Colonic mucosa (tissue), 4 donors: ENCODE measurements at regions not wholly inside any gene's neighbourhood (a gene's known extent, or its start where the extent isn't known, plus 50 kb on each side); places are given as distances from the start of the nearest gene placed in this dataset.
A peak's percentile ranks its signal among the peaks of the same experiment; 100 is the strongest.
"Not testable (repeated sequence)": the region's sequence is repeated elsewhere in the genome, so short reads cannot be mapped to it uniquely, and the experiment has no call there.

Source experiments
- DNase-seq: peaks from one replicate; pipeline ENCODE4 v3.0.0-alpha.2; 2020
- H3K27ac ChIP-seq: fragments of 200-600 bp; one replicate; pipeline ENCODE4 v1.8.0; 2021
- H3K27me3 ChIP-seq: fragments of 200-600 bp; one replicate; pipeline ENCODE4 v1.8.0; 2021
- H3K36me3 ChIP-seq: fragments of 200-600 bp; one replicate; pipeline ENCODE4 v1.8.0; 2021
- H3K4me1 ChIP-seq: fragments of 200-600 bp; one replicate; pipeline ENCODE4 v1.8.0; 2021; ENCODE audit warnings: mild to moderate bottlenecking
- H3K4me3 ChIP-seq: fragments of 200-600 bp; one replicate; pipeline ENCODE4 v1.8.0; 2021
- H3K9ac ChIP-seq, 2 donors: one replicate each; pipeline ENCODE4 v1.7.0; 2013; ENCODE audit warnings: control low read depth in 2 of 2, low read depth in 2 of 2, low read length in 2 of 2
- H3K9me3 ChIP-seq: fragments of 200-600 bp; one replicate; pipeline ENCODE4 v1.8.0; 2021
- intact Hi-C: fragments of 100-400 bp; cut with DNase I; formaldehyde crosslinking; loops from one replicate; pipeline ENCODE4 v1.14.1; 2022
- TF ChIP-seq, protein P1 (sequence below): fragments of 200-600 bp; IDR thresholded peaks from one replicate; pipeline ENCODE4 v1.8.0; 2022; ENCODE audit warnings: antibody characterized with exemption, mild to moderate bottlenecking
- donor health status: healthy.
- donor health status: DM: no; HTN: no; CAD: no.
- donor health status: DM: no; HTN: no; CAD: no.

DNA sequence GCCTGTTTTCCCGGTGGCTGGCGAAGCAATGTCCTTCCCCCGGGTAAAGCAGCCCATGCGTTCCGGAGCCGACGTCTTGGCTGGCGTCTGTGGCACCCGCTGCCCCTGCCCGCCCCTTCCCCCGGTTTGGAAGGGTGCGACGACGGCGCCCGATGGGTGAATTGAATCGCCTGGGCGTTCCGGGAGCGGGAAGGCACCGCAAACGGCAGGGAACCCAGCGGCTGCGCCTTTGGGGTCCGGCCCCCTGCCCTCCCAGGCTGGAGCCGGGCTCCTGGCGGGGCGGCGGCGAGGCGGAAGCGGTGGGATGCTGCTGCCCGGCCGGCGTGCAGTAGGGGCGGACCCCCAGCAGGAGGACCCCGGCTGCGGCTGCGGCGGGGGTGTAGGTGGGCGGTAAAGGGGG is 123.6 kb upstream of the RHOU start:
- H3K9me3 ChIP-seq, H3K4me3 ChIP-seq, H3K9ac ChIP-seq, H3K27me3 ChIP-seq, H3K27ac ChIP-seq, DNase-seq, H3K4me1 ChIP-seq, intact Hi-C loops, H3K36me3 ChIP-seq: not testable (repeated sequence)

DNA sequence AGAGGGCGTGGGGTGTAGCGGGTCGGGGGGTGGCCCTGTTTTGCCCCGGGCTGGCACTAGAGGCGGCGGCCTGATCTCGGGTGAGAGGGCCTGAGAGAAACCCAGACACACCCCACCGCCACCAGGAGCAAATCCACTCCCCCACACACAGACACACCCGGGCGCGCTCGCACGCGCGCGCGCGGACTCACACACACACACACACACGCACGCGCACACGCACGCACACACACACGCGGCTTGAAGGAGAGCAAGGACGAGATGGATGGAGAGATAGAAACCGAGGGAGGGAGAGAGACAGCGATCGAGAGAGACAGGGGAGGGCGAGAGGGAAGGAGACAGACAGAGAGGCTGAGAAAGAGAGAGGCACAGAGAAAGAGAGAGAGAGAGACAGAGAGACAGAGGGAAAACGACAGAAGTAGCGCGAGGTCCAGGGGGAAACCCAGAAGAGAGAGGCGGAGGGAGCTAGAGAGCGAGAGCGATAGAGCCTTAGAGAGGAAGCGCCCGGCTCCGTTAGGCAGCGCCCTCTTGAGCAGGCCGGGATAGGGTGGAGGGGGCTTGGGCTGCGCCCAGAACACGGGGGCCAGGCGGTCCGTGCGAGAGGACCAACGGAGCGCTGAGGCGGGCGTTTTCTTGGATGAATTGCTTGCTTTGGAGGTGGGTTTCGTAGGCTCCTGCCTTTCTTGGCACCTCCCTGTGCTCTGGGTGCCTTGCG is 113.1 kb upstream of the RHOU start:
- intact Hi-C loops, H3K9ac ChIP-seq, H3K4me1 ChIP-seq, H3K4me3 ChIP-seq, H3K36me3 ChIP-seq, H3K27me3 ChIP-seq, H3K27ac ChIP-seq, DNase-seq, H3K9me3 ChIP-seq: not testable (repeated sequence)

DNA sequence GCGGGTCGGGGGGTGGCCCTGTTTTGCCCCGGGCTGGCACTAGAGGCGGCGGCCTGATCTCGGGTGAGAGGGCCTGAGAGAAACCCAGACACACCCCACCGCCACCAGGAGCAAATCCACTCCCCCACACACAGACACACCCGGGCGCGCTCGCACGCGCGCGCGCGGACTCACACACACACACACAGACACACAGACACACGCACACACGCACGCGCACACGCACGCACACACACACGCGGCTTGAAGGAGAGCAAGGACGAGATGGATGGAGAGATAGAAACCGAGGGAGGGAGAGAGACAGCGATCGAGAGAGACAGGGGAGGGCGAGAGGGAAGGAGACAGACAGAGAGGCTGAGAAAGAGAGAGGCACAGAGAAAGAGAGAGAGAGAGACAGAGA is 108.8 kb upstream of the RHOU start:
- H3K27me3 ChIP-seq, H3K4me3 ChIP-seq, intact Hi-C loops, DNase-seq, H3K4me1 ChIP-seq, H3K27ac ChIP-seq, H3K9me3 ChIP-seq, H3K9ac ChIP-seq, H3K36me3 ChIP-seq: not testable (repeated sequence)

DNA sequence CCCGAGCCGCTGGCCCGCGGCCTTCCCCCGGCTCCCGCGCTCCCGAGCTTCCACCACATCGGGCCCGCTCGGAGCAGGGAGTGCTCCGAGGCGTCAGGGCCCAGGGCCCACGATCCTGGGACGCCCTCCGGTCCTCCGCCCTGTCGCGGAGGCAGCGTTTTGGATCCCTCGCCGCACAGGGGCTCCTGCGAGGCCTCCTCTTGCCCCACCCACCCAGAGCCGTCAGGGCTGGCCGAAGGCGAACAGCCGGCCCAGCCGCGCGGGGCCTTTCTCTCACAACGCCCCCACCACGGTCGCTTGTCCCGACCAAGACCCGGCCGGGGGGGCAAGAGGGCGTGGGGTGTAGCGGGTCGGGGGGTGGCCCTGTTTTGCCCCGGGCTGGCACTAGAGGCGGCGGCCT is 102.4 kb upstream of the RHOU start:
- not testable (repeated sequence) for H3K4me3 ChIP-seq, DNase-seq

DNA sequence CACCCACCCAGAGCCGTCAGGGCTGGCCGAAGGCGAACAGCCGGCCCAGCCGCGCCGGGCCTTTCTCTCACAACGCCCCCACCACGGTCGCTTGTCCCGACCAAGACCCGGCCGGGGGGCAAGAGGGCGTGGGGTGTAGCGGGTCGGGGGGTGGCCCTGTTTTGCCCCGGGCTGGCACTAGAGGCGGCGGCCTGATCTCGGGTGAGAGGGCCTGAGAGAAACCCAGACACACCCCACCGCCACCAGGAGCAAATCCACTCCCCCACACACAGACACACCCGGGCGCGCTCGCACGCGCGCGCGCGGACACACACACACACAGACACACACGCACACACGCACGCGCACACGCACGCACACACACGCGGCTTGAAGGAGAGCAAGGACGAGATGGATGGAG is 100.0 kb upstream of the RHOU start:
- peak; percentile 67 for DNase-seq
- H3K9me3 ChIP-seq, H3K27ac ChIP-seq, H3K9ac ChIP-seq, H3K27me3 ChIP-seq, H3K4me1 ChIP-seq, H3K36me3 ChIP-seq, intact Hi-C loops: not testable (repeated sequence)
- peak overlapping the region; percentile 31 for H3K4me3 ChIP-seq

More for the DNA sequence above, 102.4 kb upstream of the RHOU start:
- H3K27me3 ChIP-seq, H3K27ac ChIP-seq, H3K9me3 ChIP-seq, intact Hi-C loops, H3K9ac ChIP-seq, H3K4me1 ChIP-seq, H3K36me3 ChIP-seq: not testable (repeated sequence)

DNA sequence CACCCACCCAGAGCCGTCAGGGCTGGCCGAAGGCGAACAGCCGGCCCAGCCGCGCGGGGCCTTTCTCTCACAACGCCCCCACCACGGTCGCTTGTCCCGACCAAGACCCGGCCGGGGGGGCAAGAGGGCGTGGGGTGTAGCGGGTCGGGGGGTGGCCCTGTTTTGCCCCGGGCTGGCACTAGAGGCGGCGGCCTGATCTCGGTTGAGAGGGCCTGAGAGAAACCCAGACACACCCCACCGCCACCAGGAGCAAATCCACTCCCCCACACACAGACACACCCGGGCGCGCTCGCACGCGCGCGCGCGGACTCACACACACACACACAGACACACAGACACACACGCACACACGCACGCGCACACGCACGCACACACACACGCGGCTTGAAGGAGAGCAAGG is 97.8 kb upstream of the RHOU start:
- H3K27ac ChIP-seq, H3K36me3 ChIP-seq, H3K4me1 ChIP-seq, H3K4me3 ChIP-seq, H3K9me3 ChIP-seq, H3K27me3 ChIP-seq, H3K9ac ChIP-seq, DNase-seq, intact Hi-C loops: not testable (repeated sequence)

DNA sequence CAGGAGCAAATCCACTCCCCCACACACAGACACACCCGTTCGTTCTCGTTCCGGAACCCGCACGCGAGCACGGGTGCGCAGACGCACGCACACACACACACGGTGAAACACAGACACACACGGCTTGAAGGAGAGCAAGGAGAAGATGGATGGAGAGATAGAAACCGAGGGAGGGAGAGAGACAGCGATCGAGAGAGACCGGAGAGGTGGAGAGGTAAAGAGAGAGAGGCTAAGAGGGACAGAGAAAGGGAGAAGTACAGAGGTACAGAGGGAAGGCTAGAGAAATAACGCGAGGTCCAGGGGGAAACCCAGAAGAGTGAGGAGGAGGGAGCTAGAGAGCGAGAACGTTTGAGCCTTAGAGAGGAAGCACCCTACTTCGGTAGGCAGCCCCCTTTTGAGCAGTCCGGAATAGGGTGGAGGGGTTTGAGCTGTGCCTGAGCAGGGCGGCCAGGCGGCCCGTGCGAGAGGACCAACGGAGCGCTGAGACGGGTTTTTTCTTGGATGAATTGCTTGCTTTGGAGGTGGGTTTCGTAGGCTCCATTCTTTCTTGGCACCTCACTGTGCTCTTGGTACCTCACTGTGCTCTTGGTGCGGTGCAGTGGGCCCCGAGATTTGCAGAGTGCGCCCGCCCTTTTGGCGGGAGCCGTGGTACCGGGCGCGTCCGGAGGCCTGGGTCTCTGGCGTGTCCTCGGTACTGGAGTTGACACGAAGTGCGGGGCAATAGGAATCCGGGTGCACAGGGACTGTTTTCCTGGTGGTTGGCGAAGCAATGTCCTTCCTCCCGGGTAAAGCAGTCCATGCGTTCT is 88.4 kb upstream of the RHOU start:
- Histone ChIP-seq H3K27me3 (peaks cover 28% of the 10 kb centered on the region), H3K27ac (no peak overlapping the region), H3K4me1 (peaks cover 14% of the 10 kb centered on the region), H3K9ac (peak overlapping the region; percentile 24 to 68), H3K9me3 (no peaks in the 10 kb centered on the region), H3K36me3 (no peaks in the 10 kb centered on the region), H3K4me3 (peak overlapping the region; percentile 42)
- peak; percentile 45 for DNase-seq
- TF ChIP-seq, protein P1, sequence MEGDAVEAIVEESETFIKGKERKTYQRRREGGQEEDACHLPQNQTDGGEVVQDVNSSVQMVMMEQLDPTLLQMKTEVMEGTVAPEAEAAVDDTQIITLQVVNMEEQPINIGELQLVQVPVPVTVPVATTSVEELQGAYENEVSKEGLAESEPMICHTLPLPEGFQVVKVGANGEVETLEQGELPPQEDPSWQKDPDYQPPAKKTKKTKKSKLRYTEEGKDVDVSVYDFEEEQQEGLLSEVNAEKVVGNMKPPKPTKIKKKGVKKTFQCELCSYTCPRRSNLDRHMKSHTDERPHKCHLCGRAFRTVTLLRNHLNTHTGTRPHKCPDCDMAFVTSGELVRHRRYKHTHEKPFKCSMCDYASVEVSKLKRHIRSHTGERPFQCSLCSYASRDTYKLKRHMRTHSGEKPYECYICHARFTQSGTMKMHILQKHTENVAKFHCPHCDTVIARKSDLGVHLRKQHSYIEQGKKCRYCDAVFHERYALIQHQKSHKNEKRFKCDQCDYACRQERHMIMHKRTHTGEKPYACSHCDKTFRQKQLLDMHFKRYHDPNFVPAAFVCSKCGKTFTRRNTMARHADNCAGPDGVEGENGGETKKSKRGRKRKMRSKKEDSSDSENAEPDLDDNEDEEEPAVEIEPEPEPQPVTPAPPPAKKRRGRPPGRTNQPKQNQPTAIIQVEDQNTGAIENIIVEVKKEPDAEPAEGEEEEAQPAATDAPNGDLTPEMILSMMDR, result no peak
- intact Hi-C loops, result no loop called here

DNA sequence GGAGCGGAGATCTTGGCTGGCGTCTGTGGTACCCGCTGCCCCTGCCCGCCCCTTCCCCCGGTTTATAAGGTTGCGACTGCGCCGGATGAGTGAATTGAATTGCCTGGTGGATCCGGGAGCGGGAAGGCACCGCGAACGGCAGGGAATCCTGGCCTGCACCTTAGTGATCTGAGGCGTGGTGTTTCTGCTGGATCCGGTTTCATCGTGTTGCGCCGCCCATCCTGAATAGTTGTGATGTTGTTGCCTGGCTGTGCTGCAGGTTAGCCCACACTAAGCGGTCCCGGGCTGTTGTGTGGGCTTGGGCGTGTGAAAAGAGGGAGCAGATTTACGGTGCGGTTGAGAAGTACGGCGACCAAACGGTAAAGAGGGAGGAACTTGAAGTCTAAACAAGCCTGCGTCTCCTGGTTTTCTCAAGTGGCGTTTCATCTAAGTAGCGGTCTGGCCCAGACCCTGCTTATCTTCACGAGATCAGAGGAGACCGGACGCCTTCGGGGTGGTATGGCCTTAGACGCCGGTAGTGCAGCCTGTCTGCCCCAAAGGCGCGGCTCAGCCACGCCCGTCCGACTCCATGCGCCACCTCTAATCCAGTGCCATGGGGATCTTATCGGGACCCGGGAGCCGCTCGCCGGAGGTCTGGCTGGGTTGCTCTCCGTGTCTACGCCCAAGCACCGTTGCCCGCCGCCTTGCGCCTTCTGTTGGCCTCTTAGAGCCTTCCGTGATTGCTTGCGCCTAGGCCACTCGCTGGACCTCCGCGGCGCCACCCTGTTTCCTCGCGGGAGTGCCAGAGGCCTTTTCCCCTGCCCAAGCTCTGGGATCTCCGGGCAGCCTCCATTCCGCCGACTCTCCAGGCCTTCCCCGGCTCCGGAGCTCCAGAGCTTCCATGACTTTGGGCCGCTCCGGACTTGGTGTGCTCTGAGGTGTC is 87.5 kb upstream of the RHOU start:
- intact Hi-C loops, result no loop called here
- H3K9me3 ChIP-seq, result no peaks in the 10 kb centered on the region
- peak overlapping the region in 1 of 2 donors; percentile 68 for H3K9ac ChIP-seq
- TF ChIP-seq, protein P1, result no peak
- peaks cover 14% of the 10 kb centered on the region for H3K4me1 ChIP-seq
- peaks cover 28% of the 10 kb centered on the region for H3K27me3 ChIP-seq
- H3K27ac ChIP-seq, result no peak overlapping the region
- no peaks in the 10 kb centered on the region for H3K36me3 ChIP-seq
- H3K4me3 ChIP-seq, result peak overlapping the region; percentile 42
- peak; percentile 76 for DNase-seq
